GM12878 (cell line): ENCODE measurements at regions not wholly inside any gene's neighbourhood (a gene's known extent, or its start where the extent isn't known, plus 50 kb on each side); places are given as distances from the start of the nearest gene placed in this dataset.

ENCODE experiments used
- ATAC-seq: fragments of 200-7000 bp; cut with Tn5 transposase; 3 replicates; pipeline ENCODE4 v1.9.1; 2020; ENCODE audit warnings: mild to moderate bottlenecking, moderate library complexity
- BruUV-seq: library from RNA; stranded (reverse); fragments of 400-500 nt; replicated peaks from 2 replicates; lab custom pipeline; 2021; lab: Mats Ljungman, UMichigan
- CTCF ChIA-PET: fragments of 300-600 bp; sonication (Branson Sonifier 250); formaldehyde crosslinking; extraction: SDS; loops from one replicate; lab custom pipeline; 2021; ENCODE audit warnings: inconsistent platforms; lab: Yijun Ruan, JAX
- POLR2A ChIA-PET: fragments of 350-600 bp; formaldehyde crosslinking; extraction: SDS; loops from one replicate; lab custom pipeline; 2021; ENCODE audit warnings: inconsistent platforms; lab: Charles Lee
- RAD21 ChIA-PET: fragments of 300-600 bp; sonication (Branson Sonifier 250); formaldehyde crosslinking; loops from one replicate; lab custom pipeline; 2023; ENCODE audit warnings: antibody characterized with exemption; ENCODE audit not compliant: unreplicated experiment; lab: Charles Lee
- SMC1A ChIA-PET: fragments of 300-600 bp; sonication (Branson Sonifier 250); formaldehyde crosslinking; loops from one replicate; lab custom pipeline; 2023; ENCODE audit not compliant: unreplicated experiment, uncharacterized antibody; lab: Charles Lee
- DNase-seq: peaks from one replicate; pipeline ENCODE4 v3.0.0-alpha.2; 2011; ENCODE audit warnings: low read depth, low spot score
- FAIRE-seq: peaks from 3 replicates; lab custom pipeline; 2011; peaks lifted over from hg19 to GRCh38; lab: Jason Lieb, UNC
- H2AFZ ChIP-seq: 2 replicates; pipeline ENCODE4 v1.6.0; 2011; ENCODE audit warnings: low read depth, low read length, control low read depth; ENCODE audit not compliant: control insufficient read depth
- H3K27ac ChIP-seq: 2 replicates; pipeline ENCODE4 v1.5.1; 2011; ENCODE audit warnings: control low read depth; ENCODE audit not compliant: control insufficient read depth, insufficient read depth
- H3K27me3 ChIP-seq, 2 experiments: replicated peaks in 1 of 2; 2 replicates each; pipeline versions ENCODE4 v1.6.0 to v1.6.1; 2011; ENCODE audit warnings: low read length in 1 of 2; ENCODE audit not compliant: control insufficient read depth in 2 of 2, insufficient read depth in 2 of 2
- H3K36me3 ChIP-seq, 2 experiments: 2 replicates each; pipeline ENCODE4 v1.5.1; 2011; ENCODE audit warnings: low read length in 1 of 2; ENCODE audit not compliant: control insufficient read depth in 2 of 2, insufficient read depth in 2 of 2
- H3K4me1 ChIP-seq: 2 replicates; pipeline ENCODE4 v1.6.1; 2011; ENCODE audit warnings: mild to moderate bottlenecking, low read length, moderate library complexity, mixed read lengths; ENCODE audit not compliant: control insufficient read depth, insufficient read depth
- H3K4me2 ChIP-seq: 2 replicates; pipeline ENCODE4 v1.6.0; 2011; ENCODE audit warnings: control low read depth; ENCODE audit not compliant: control insufficient read depth, insufficient read depth
- H3K4me3 ChIP-seq: fragments of 200-600 bp; sonication (generic); 2 replicates; pipeline ENCODE4 v1.5.1; 2016
- H3K79me2 ChIP-seq: 2 replicates; pipeline ENCODE4 v1.6.0; 2011; ENCODE audit warnings: low read length; ENCODE audit not compliant: control insufficient read depth, insufficient read depth
- H3K9ac ChIP-seq: 2 replicates; pipeline ENCODE4 v1.8.0; 2011; ENCODE audit warnings: low read length, control low read depth, mixed read lengths; ENCODE audit not compliant: control insufficient read depth, insufficient read depth
- H3K9me3 ChIP-seq: replicated peaks from 3 replicates; pipeline ENCODE4 v1.5.1; 2011; ENCODE audit warnings: mild to moderate bottlenecking, low read length; ENCODE audit not compliant: control insufficient read depth, insufficient read depth
- H4K20me1 ChIP-seq: 2 replicates; pipeline ENCODE4 v1.6.0; 2011; ENCODE audit not compliant: control insufficient read depth, insufficient read depth
- CEBPB ChIP-seq, 2 experiments: fragments of 150-350 bp in 1 of 2; IDR thresholded peaks; 2 replicates each; pipeline ENCODE4 v1.6.1; 2012 to 2014; ENCODE audit warnings: low read depth in 2 of 2, low read length in 2 of 2, borderline replicate concordance in 1 of 2, inconsistent platforms in 1 of 2
- MEF2A ChIP-seq: IDR thresholded peaks from 2 replicates; pipeline ENCODE4 v1.6.1; 2011; ENCODE audit warnings: low read depth, mild to moderate bottlenecking, low read length, moderate library complexity; ENCODE audit not compliant: insufficient read depth
- MTA2 ChIP-seq: fragments of 450-650 bp; IDR thresholded peaks from 2 replicates; pipeline ENCODE4 v1.6.1; 2016; ENCODE audit warnings: low read depth, mild to moderate bottlenecking, moderate library complexity
- NKRF ChIP-seq: fragments of 450-650 bp; conservative IDR thresholded peaks from 2 replicates; pipeline ENCODE4 v1.6.1; 2017; ENCODE audit warnings: mild to moderate bottlenecking, moderate library complexity
- NR2C2 ChIP-seq: IDR thresholded peaks from 2 replicates; pipeline ENCODE4 v1.6.1; 2011; ENCODE audit warnings: borderline replicate concordance, low read depth; ENCODE audit not compliant: control insufficient read depth, insufficient read length
- RELA ChIP-seq: fragments of 450-650 bp; IDR thresholded peaks from 2 replicates; pipeline ENCODE4 v1.8.0; 2014; ENCODE audit warnings: borderline replicate concordance; ENCODE audit not compliant: partially characterized antibody
- WRNIP1 ChIP-seq: IDR thresholded peaks from 2 replicates; pipeline ENCODE4 v1.6.1; 2011; ENCODE audit warnings: low read depth, low read length, improper control_type of control experiment, borderline replicate concordance
- ZSCAN29 ChIP-seq: fragments of 450-650 bp; IDR thresholded peaks from 2 replicates; pipeline ENCODE4 v1.6.1; 2017; ENCODE audit warnings: mild to moderate bottlenecking, moderate library complexity
- WGBS: methylation state at CpG from one replicate; pipeline ENCODE4 v1.1.6; 2016; ENCODE audit warnings: low lambda C conversion rate; ENCODE audit not compliant: insufficient replicate concordance, insufficient coverage; ENCODE audit errors: missing lambda C conversion rate; 5-methylcytosine and 5-hydroxymethylcytosine counted together
- in situ Hi-C: fragments of 300-500 bp; cut with MboI; formaldehyde crosslinking; loops from 9 replicates; pipeline ENCODE4 v1.14.3; 2018; ENCODE audit warnings: mixed read lengths
- intact Hi-C: fragments of 100-400 bp; cut with micrococcal nuclease; formaldehyde crosslinking; loops from one replicate; pipeline ENCODE4 v1.14.2; 2022; ENCODE audit not compliant: unreplicated experiment
- TF ChIP-seq, protein P1 (sequence below): fragments of 150-350 bp; IDR thresholded peaks from 2 replicates; pipeline ENCODE4 v1.6.1; 2014; ENCODE audit warnings: mild to moderate bottlenecking, low read depth, low read length
- TF ChIP-seq, protein P2 (sequence below): IDR thresholded peaks from 2 replicates; pipeline ENCODE4 v1.6.1; 2011; ENCODE audit warnings: low read depth, low read length, improper control_type of control experiment, borderline replicate concordance

DNA sequence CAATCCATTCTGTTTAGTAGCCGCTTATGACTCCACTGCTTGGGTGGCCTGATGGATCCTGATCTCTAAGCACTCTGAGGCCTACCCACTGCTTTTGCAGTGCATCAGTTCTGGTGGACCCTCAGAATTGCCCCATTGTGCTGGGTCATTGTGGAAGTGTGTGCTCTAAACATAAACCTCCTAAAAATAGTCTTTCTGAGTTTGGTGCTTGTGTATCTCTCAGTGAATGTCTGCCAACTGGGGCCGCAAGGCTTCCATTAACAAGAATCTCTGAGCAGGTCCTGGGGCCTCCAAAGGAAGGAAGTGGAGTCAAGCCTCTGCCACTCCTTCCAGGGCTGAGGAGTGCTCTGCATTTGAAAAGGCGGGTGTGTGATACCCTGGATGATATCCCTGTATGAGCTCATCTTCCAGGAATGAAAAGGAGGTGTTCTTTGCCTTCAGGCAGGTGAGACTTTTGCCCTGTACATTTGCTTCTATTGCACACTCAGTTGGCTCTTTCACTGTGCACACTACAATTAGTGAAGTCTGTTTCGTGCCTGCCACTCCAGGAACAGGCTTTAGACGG is 80.0 kb upstream of the CACNA2D3 start:
- Histone ChIP-seq H3K27ac (no peak overlapping the region), H2AFZ (no peak overlapping the region), H3K27me3 (no peaks in the 10 kb centered on the region; a peak in 1 of 4 replicates), H3K4me1 (no peaks in the 10 kb centered on the region), H3K36me3 (no peaks in the 10 kb centered on the region), H3K4me3 (no peak overlapping the region), H4K20me1 (no peaks in the 10 kb centered on the region), H3K79me2 (no peaks in the 10 kb centered on the region), H3K9me3 (no peaks in the 10 kb centered on the region), H3K9ac (no peak overlapping the region), H3K4me2 (no peak overlapping the region)
- WGBS = 6% methylated on average over 5 of the region's 5 CpGs
- ChIA-PET CTCF (interaction anchor here (0.7 kb wide), 1 partner anchor 22 kb away, joined by 3 read pairs; no protein-coding TSS in a partner anchor), RAD21 (no interaction called here), SMC1A (no interaction called here), POLR2A (no interaction called here)
- TF ChIP-seq WRNIP1 = no peak
- TF ChIP-seq, protein P1, sequence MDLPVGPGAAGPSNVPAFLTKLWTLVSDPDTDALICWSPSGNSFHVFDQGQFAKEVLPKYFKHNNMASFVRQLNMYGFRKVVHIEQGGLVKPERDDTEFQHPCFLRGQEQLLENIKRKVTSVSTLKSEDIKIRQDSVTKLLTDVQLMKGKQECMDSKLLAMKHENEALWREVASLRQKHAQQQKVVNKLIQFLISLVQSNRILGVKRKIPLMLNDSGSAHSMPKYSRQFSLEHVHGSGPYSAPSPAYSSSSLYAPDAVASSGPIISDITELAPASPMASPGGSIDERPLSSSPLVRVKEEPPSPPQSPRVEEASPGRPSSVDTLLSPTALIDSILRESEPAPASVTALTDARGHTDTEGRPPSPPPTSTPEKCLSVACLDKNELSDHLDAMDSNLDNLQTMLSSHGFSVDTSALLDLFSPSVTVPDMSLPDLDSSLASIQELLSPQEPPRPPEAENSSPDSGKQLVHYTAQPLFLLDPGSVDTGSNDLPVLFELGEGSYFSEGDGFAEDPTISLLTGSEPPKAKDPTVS = no peak
- no peak for TF ChIP-seq ZSCAN29
- TF ChIP-seq MEF2A = no peak
- TF ChIP-seq, protein P2, sequence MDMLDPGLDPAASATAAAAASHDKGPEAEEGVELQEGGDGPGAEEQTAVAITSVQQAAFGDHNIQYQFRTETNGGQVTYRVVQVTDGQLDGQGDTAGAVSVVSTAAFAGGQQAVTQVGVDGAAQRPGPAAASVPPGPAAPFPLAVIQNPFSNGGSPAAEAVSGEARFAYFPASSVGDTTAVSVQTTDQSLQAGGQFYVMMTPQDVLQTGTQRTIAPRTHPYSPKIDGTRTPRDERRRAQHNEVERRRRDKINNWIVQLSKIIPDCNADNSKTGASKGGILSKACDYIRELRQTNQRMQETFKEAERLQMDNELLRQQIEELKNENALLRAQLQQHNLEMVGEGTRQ = no peak
- no peak for TF ChIP-seq RELA
- TF ChIP-seq NR2C2 = no peak
- TF ChIP-seq NKRF = no peak
- TF ChIP-seq CEBPB (IDR thresholded peaks at IDR 0.05; ENCODE audit: borderline replicate concordance in 1 of 2, low read depth in 2 of 2, low read length in 2 of 2) = no peak
- TF ChIP-seq MTA2 = no peak
- DNase-seq (no peak), ATAC-seq (no peak), FAIRE-seq (no peak)
- intact Hi-C loops (no loop called here), in situ Hi-C loops (no loop called here)
- no TSS peak for BruUV-seq
